ENCODE measurements at regions not wholly inside any gene's neighbourhood (a gene's known extent, or its start where the extent isn't known, plus 50 kb on each side); places are given as distances from the start of the nearest gene placed in this dataset.

GRCh38 chr14:85058150-85058549, 471.8 kb upstream of the FLRT2 start:
- TF ChIP-seq CTCF (IDR thresholded peaks at IDR 0.05) (no peak), POLR2A (IDR thresholded peaks at IDR 0.05) (no peak), EP300 (IDR thresholded peaks at IDR 0.05) (no peak), POLR2AphosphoS5 (IDR thresholded peaks at IDR 0.05) (no peak)
